H1 (cell line): ENCODE measurements at regions not wholly inside any gene's neighbourhood (a gene's known extent, or its start where the extent isn't known, plus 50 kb on each side); places are given as distances from the start of the nearest gene placed in this dataset.

Source experiments
- CTCF ChIA-PET: fragments of 300-600 bp; sonication (Branson Sonifier 250); formaldehyde crosslinking; loops from one replicate; lab custom pipeline; 2021; ENCODE audit not compliant: partially characterized antibody; lab: Charles Lee
- POLR2A ChIA-PET: fragments of 300-600 bp; sonication (Branson Sonifier 250); formaldehyde crosslinking; loops from one replicate; lab custom pipeline; 2021; ENCODE audit warnings: inconsistent platforms; ENCODE audit not compliant: partially characterized antibody; lab: Charles Lee
- DNase-seq, 2 experiments: peaks; one replicate each; pipeline versions ENCODE4 v3.0.0 to v3.0.0-alpha.2; 2010 to 2022; ENCODE audit warnings: low spot score in 2 of 2, low read depth in 1 of 2, mixed read lengths in 1 of 2
- FAIRE-seq: peaks from 2 replicates; lab custom pipeline; 2011; peaks lifted over from hg19 to GRCh38; lab: Jason Lieb, UNC
- H2AFZ ChIP-seq: 2 replicates; pipeline ENCODE4 v1.8.1; 2012; ENCODE audit warnings: low read length, inconsistent platforms
- H2AK5ac ChIP-seq: 2 replicates; pipeline ENCODE4 v1.6.1; 2013; ENCODE audit warnings: low read depth, low read length
- H2BK120ac ChIP-seq: replicated peaks from 2 replicates; pipeline ENCODE3; 2013; ENCODE audit warnings: low read depth, low read length, inconsistent platforms
- H2BK12ac ChIP-seq: 2 replicates; pipeline ENCODE4 v1.6.1; 2013; ENCODE audit warnings: low read depth, low read length
- H2BK15ac ChIP-seq: 2 replicates; pipeline ENCODE4 v1.6.1; 2013; ENCODE audit warnings: low read length
- H2BK20ac ChIP-seq: 2 replicates; pipeline ENCODE4 v1.6.1; 2013; ENCODE audit warnings: low read length
- H2BK5ac ChIP-seq: 2 replicates; pipeline ENCODE4 v1.6.1; 2013; ENCODE audit warnings: low read depth, low read length
- H3K14ac ChIP-seq: 2 replicates; pipeline ENCODE4 v1.6.1; 2013; ENCODE audit warnings: inconsistent platforms; ENCODE audit not compliant: insufficient read length
- H3K18ac ChIP-seq: 2 replicates; pipeline ENCODE4 v1.6.1; 2013; ENCODE audit warnings: low read length; ENCODE audit errors: extremely low read depth
- H3K23ac ChIP-seq: 2 replicates; pipeline ENCODE4 v1.6.1; 2013; ENCODE audit warnings: inconsistent platforms; ENCODE audit not compliant: insufficient read length
- H3K23me2 ChIP-seq: 2 replicates; pipeline ENCODE4 v1.6.1; 2013; ENCODE audit warnings: low read depth, low read length
- H3K27ac ChIP-seq: 2 replicates; pipeline ENCODE4 v1.6.1; 2011; ENCODE audit warnings: low read depth, low read length, inconsistent platforms
- H3K27me3 ChIP-seq, 4 experiments: replicated peaks in 1 of 4; 1 replicate in 1 of 4; 2 replicates in 3 of 4; pipeline versions ENCODE4 v1.6.1 to v1.8.1; 2011 to 2013; ENCODE audit warnings: low read length in 3 of 4, mild to moderate bottlenecking in 3 of 4, inconsistent platforms in 2 of 4, mixed read lengths in 2 of 4, moderate library complexity in 1 of 4; ENCODE audit not compliant: control insufficient read depth in 3 of 4, insufficient read depth in 3 of 4; ENCODE audit errors: extremely low read depth in 1 of 4
- H3K36me3 ChIP-seq, 4 experiments: 2 replicates each; pipeline versions ENCODE4 v1.6.1 to v1.8.1; 2011 to 2013; ENCODE audit warnings: mild to moderate bottlenecking in 4 of 4, low read length in 3 of 4, moderate library complexity in 2 of 4, control low read depth in 1 of 4, inconsistent platforms in 1 of 4; ENCODE audit not compliant: insufficient read depth in 4 of 4, control insufficient read depth in 2 of 4
- H3K4ac ChIP-seq: replicated peaks from 2 replicates; pipeline ENCODE3; 2013; ENCODE audit warnings: low read length, low read depth, mixed read lengths, inconsistent platforms; ENCODE audit not compliant: insufficient read length
- H3K4me1 ChIP-seq, 4 experiments: replicated peaks in 1 of 4; 1 replicate in 1 of 4; 2 replicates in 3 of 4; pipeline versions ENCODE4 v1.6.1 to v1.8.1; 2011 to 2013; ENCODE audit warnings: low read length in 3 of 4, inconsistent platforms in 2 of 4, mixed read lengths in 1 of 4; ENCODE audit not compliant: insufficient read depth in 4 of 4, control insufficient read depth in 3 of 4
- H3K4me2 ChIP-seq, 2 experiments: 2 replicates each; pipeline versions ENCODE4 v1.6.1 to v1.8.1; 2011 to 2013; ENCODE audit warnings: low read depth in 2 of 2, low read length in 2 of 2, control low read depth in 1 of 2, inconsistent platforms in 1 of 2, mild to moderate bottlenecking in 1 of 2; ENCODE audit not compliant: insufficient read depth in 1 of 2
- H3K4me3 ChIP-seq, 4 experiments: fragments of 200-600, 300-600 bp in 1 of 4; sonication (generic), shearing (Covaris generic), sonication (Bioruptor Twin) in 1 of 4; 2 replicates each; pipeline versions ENCODE4 v1.5.1 to v1.8.1; 2011 to 2016; ENCODE audit warnings: low read length in 4 of 4, low read depth in 3 of 4, control low read depth in 2 of 4, inconsistent platforms in 2 of 4, mild to moderate bottlenecking in 2 of 4, mixed read lengths in 1 of 4, moderate library complexity in 1 of 4; ENCODE audit not compliant: insufficient read depth in 2 of 4; ENCODE audit errors: extremely low read depth in 1 of 4
- H3K56ac ChIP-seq: replicated peaks from 2 replicates; pipeline ENCODE3; 2013; ENCODE audit warnings: low read depth, mild to moderate bottlenecking, mixed read lengths, low read length, inconsistent platforms; ENCODE audit not compliant: insufficient read length
- H3K79me1 ChIP-seq: 2 replicates; pipeline ENCODE4 v1.6.1; 2013; ENCODE audit warnings: low read depth, low read length, control low read depth
- H3K79me2 ChIP-seq, 2 experiments: 2 replicates each; pipeline versions ENCODE4 v1.6.1 to v1.8.1; 2012 to 2013; ENCODE audit warnings: low read length in 2 of 2, mild to moderate bottlenecking in 2 of 2, inconsistent platforms in 1 of 2; ENCODE audit not compliant: insufficient read depth in 2 of 2, control insufficient read depth in 1 of 2
- H3K9ac ChIP-seq, 4 experiments: replicated peaks in 1 of 4; 1 replicate in 1 of 4; 2 replicates in 3 of 4; pipeline versions ENCODE4 v1.6.1 to v1.8.1; 2011 to 2013; ENCODE audit warnings: low read depth in 3 of 4, low read length in 3 of 4, control low read depth in 2 of 4, mild to moderate bottlenecking in 2 of 4, moderate library complexity in 2 of 4, inconsistent platforms in 1 of 4; ENCODE audit errors: extremely low read depth in 1 of 4
- H3K9me3 ChIP-seq, 2 experiments: 2 replicates each; pipeline versions ENCODE4 v1.6.1 to v1.8.1; 2012 to 2013; ENCODE audit warnings: mild to moderate bottlenecking in 2 of 2, moderate library complexity in 2 of 2, control low read depth in 1 of 2, inconsistent platforms in 1 of 2, low read depth in 1 of 2, low read length in 1 of 2, mixed read lengths in 1 of 2; ENCODE audit not compliant: insufficient read depth in 2 of 2
- H4K20me1 ChIP-seq, 2 experiments: replicated peaks in 1 of 2; 2 replicates each; pipeline versions ENCODE3 to v1.8.1; 2011 to 2013; ENCODE audit warnings: inconsistent platforms in 2 of 2, low read length in 2 of 2, mild to moderate bottlenecking in 1 of 2; ENCODE audit not compliant: insufficient read depth in 2 of 2, control insufficient read depth in 1 of 2
- H4K5ac ChIP-seq: 2 replicates; pipeline ENCODE4 v1.6.1; 2013; ENCODE audit warnings: low read length, low read depth, mixed read lengths, inconsistent platforms; ENCODE audit not compliant: insufficient read length
- H4K8ac ChIP-seq: 2 replicates; pipeline ENCODE4 v1.8.0; 2013; ENCODE audit warnings: mild to moderate bottlenecking, moderate library complexity, low read length, inconsistent platforms; ENCODE audit not compliant: insufficient read depth; ENCODE audit errors: extremely low read depth
- H4K91ac ChIP-seq: replicated peaks from 2 replicates; pipeline ENCODE3; 2013; ENCODE audit warnings: low read length, mixed read lengths, inconsistent platforms; ENCODE audit not compliant: insufficient read length
- ASH2L ChIP-seq: fragments of 200-600, 300-600 bp; sonication (generic); IDR thresholded peaks from one replicate; pipeline ENCODE4 v1.7.1; 2017; ENCODE audit warnings: low read length
- HDAC2 ChIP-seq, 2 experiments: fragments of 300-600 bp in 1 of 2; sonication (generic) in 1 of 2; IDR thresholded peaks; 2 replicates each; pipeline ENCODE4 v1.6.1; 2011 to 2012; ENCODE audit warnings: low read depth in 2 of 2, low read length in 2 of 2, mild to moderate bottlenecking in 2 of 2, moderate library complexity in 2 of 2, borderline replicate concordance in 1 of 2, inconsistent platforms in 1 of 2
- NANOG ChIP-seq: IDR thresholded peaks from 2 replicates; pipeline ENCODE4 v1.6.1; 2011; ENCODE audit warnings: low read length, low read depth, mild to moderate bottlenecking, inconsistent platforms; ENCODE audit not compliant: insufficient read depth, poor library complexity, severe bottlenecking
- WGBS, 2 experiments: shearing (Covaris generic) in 1 of 2; methylation state at CpG; one replicate each; pipeline versions ENCODE4 v1.1.6 to v1.1.7; 2013 to 2015; ENCODE audit warnings: low lambda C conversion rate in 2 of 2, mixed read lengths in 2 of 2, inconsistent platforms in 1 of 2, low coverage in 1 of 2, missing lambda C conversion rate in 1 of 2; ENCODE audit not compliant: insufficient replicate concordance in 2 of 2, insufficient coverage in 1 of 2, insufficient read length in 1 of 2; ENCODE audit errors: extremely low coverage in 1 of 2, missing lambda C conversion rate in 1 of 2; 5-methylcytosine and 5-hydroxymethylcytosine counted together

DNA sequence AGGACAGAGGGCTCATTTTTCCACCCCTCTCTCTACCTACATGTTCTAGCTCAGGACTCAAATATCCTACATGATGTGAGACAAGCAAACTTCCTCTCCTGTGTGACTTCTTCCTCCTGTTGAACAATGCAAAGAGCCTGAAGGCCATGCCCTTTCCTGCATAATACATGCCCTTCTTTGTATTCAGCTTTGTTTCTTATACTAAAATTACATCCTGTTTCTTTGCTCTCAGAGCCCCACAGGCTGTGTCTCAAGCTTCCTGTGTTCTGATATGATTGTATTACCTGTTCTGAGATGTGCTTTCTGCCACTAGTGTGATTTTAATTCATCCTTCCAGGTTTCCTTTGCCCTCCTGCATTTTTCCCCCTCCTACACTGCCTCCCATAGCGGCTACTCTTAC lies 166.4 kb upstream of the AFF2 start:
- Histone ChIP-seq H3K9me3 (no peaks in the 10 kb centered on the region), H2BK120ac (no peak overlapping the region), H2BK12ac (no peak overlapping the region), H3K4me1 (no peaks in the 10 kb centered on the region), H3K9ac (no peak overlapping the region), H3K4me2 (no peak overlapping the region), H3K4ac (no peak overlapping the region), H3K27me3 (no peaks in the 10 kb centered on the region), H4K91ac (no peak overlapping the region), H2AFZ (no peak overlapping the region), H3K18ac (no peak overlapping the region), H2BK20ac (no peak overlapping the region), H3K36me3 (no peaks in the 10 kb centered on the region), H2BK15ac (no peak overlapping the region), H4K20me1 (no peaks in the 10 kb centered on the region), H3K4me3 (no peak overlapping the region), H3K79me2 (no peaks in the 10 kb centered on the region), H3K14ac (no peak overlapping the region), H2BK5ac (no peak overlapping the region), H3K23ac (no peak overlapping the region), H3K79me1 (no peaks in the 10 kb centered on the region), H3K56ac (no peak overlapping the region), H3K23me2 (no peaks in the 10 kb centered on the region), H4K5ac (no peak overlapping the region), H2AK5ac (no peak overlapping the region), H3K27ac (no peak overlapping the region), H4K8ac (no peak overlapping the region)
- FAIRE-seq, result no peak
- POLR2A ChIA-PET, result no interaction called here
- WGBS, 2 experiments, result 80% methylated on average over 1 of the region's 1 CpG; no CpG with 5 or more reads in 1 of the 2 experiments
- no peak for TF ChIP-seq NANOG
- TF ChIP-seq HDAC2 (IDR thresholded peaks at IDR 0.05; ENCODE audit: borderline replicate concordance in 1 of 2, low read depth in 2 of 2, low read length in 2 of 2), result no peak
- no peak for TF ChIP-seq ASH2L
- no peak for DNase-seq
- CTCF ChIA-PET, result no interaction called here
